ENCODE measurements at regions not wholly inside any gene's neighbourhood (a gene's known extent, or its start where the extent isn't known, plus 50 kb on each side); places are given as distances from the start of the nearest gene placed in this dataset.

- no peak overlapping the region for H3K4me3 ChIP-seq
- no peaks in the 10 kb centered on the region for H3K9me3 ChIP-seq
- H3K27ac ChIP-seq (replicated peaks in 1 of 4): no peak overlapping the region
- H3K4me1 ChIP-seq: peaks cover 6 to 13% (median 10%) of the 10 kb centered on the region in 4 donors
- no peaks in the 10 kb centered on the region for H3K36me3 ChIP-seq
- TF ChIP-seq POLR2AphosphoS5 (IDR thresholded peaks at IDR 0.05) (no peak), EP300 (IDR thresholded peaks at IDR 0.05) (no peak)
- DNase-seq (ENCODE audit: extremely low spot score): no peak
- peaks cover 0 to 4% (median 0%) of the 10 kb centered on the region in 4 donors for H3K27me3 ChIP-seq
- intact Hi-C loops (cut with DNase I): loop anchor here (5.0 kb wide), 1 partner anchor 37 kb away; no protein-coding TSS in a partner anchor
- WGBS: 53% methylated on average over 2 of the region's 2 CpGs
Measured at GRCh38 chr1:101310506-101310905, 73.7 kb downstream of the S1PR1 start.

- Histone ChIP-seq H3K9me3 (no peaks in the 10 kb centered on the region), H3K4me1 (peaks cover 6 to 13% (median 10%) of the 10 kb centered on the region in 4 donors), H3K36me3 (no peaks in the 10 kb centered on the region), H3K4me3 (no peak overlapping the region), H3K27me3 (peaks cover 0 to 4% (median 0%) of the 10 kb centered on the region in 4 donors), H3K27ac (replicated peaks in 1 of 4) (no peak overlapping the region)
- 88% methylated on average over 4 of the region's 4 CpGs for WGBS
- no peak for TF ChIP-seq POLR2A (IDR thresholded peaks at IDR 0.05; ENCODE audit: low read depth)
- TF ChIP-seq, protein P1, sequence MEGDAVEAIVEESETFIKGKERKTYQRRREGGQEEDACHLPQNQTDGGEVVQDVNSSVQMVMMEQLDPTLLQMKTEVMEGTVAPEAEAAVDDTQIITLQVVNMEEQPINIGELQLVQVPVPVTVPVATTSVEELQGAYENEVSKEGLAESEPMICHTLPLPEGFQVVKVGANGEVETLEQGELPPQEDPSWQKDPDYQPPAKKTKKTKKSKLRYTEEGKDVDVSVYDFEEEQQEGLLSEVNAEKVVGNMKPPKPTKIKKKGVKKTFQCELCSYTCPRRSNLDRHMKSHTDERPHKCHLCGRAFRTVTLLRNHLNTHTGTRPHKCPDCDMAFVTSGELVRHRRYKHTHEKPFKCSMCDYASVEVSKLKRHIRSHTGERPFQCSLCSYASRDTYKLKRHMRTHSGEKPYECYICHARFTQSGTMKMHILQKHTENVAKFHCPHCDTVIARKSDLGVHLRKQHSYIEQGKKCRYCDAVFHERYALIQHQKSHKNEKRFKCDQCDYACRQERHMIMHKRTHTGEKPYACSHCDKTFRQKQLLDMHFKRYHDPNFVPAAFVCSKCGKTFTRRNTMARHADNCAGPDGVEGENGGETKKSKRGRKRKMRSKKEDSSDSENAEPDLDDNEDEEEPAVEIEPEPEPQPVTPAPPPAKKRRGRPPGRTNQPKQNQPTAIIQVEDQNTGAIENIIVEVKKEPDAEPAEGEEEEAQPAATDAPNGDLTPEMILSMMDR (IDR thresholded peaks at IDR 0.05): no peak
- intact Hi-C loops (cut with DNase I): loop anchor here (5.0 kb wide), 1 partner anchor 36 kb away; no protein-coding TSS in a partner anchor
- no peak for DNase-seq (ENCODE audit: extremely low spot score)
Measured at GRCh38 chr1:101311146-101311920, 74.5 kb downstream of the S1PR1 start.

- TF ChIP-seq EP300 (IDR thresholded peaks at IDR 0.05) (no peak), POLR2A (IDR thresholded peaks at IDR 0.05; ENCODE audit: low read depth) (no peak), POLR2AphosphoS5 (IDR thresholded peaks at IDR 0.05) (no peak)
- TF ChIP-seq, protein P1 (IDR thresholded peaks at IDR 0.05): no peak
- 92% methylated on average over 4 of the region's 4 CpGs for WGBS
- H3K27me3 ChIP-seq: peaks cover 0 to 4% (median 0%) of the 10 kb centered on the region in 4 donors
- no peaks in the 10 kb centered on the region for H3K36me3 ChIP-seq
- peaks cover 6 to 13% (median 10%) of the 10 kb centered on the region in 4 donors for H3K4me1 ChIP-seq
- no peak for DNase-seq (ENCODE audit: extremely low spot score)
- no peak overlapping the region for H3K27ac ChIP-seq (replicated peaks in 1 of 4)
- no peaks in the 10 kb centered on the region for H3K9me3 ChIP-seq
- intact Hi-C loops (cut with DNase I): loop anchor here (5.0 kb wide), 1 partner anchor 35 kb away; no protein-coding TSS in a partner anchor
- H3K4me3 ChIP-seq: no peak overlapping the region
Measured at GRCh38 chr1:101312147-101312546, 75.3 kb downstream of the S1PR1 start.

DNA sequence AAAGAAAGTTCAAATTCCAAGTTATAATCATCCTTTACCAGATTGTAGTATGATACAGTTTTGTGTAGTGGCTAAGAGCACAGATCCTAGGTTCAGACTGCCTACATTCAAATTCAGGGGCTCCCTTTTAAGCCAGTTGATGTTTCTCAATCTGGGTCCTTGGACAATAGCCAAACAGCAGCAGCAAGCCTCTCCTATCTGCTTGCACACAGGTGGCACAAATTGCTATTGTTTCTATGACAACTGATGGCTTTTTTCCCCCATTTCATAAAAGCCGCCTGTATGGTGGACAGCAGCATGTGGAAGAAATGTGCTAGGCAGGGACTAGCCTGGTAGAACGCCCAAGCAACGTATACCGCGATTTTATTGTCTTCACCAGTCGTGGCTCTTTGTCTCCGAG, 76.5 kb downstream of the S1PR1 start:
- Histone ChIP-seq H3K4me1 (peaks cover 6 to 13% (median 10%) of the 10 kb centered on the region in 4 donors), H3K27ac (replicated peaks in 1 of 4) (no peak overlapping the region), H3K9me3 (no peaks in the 10 kb centered on the region), H3K27me3 (peaks cover 0 to 4% (median 0%) of the 10 kb centered on the region in 4 donors), H3K4me3 (no peak overlapping the region), H3K36me3 (no peaks in the 10 kb centered on the region)
- intact Hi-C loops (cut with DNase I): loop anchor here (5.0 kb wide), 1 partner anchor 34 kb away; no protein-coding TSS in a partner anchor
- no peak for DNase-seq (ENCODE audit: extremely low spot score)
- WGBS: 92% methylated on average over 7 of the region's 7 CpGs
- no peak for TF ChIP-seq EP300 (IDR thresholded peaks at IDR 0.05)
- TF ChIP-seq POLR2AphosphoS5 (IDR thresholded peaks at IDR 0.05): no peak
- TF ChIP-seq POLR2A (IDR thresholded peaks at IDR 0.05; ENCODE audit: low read depth): no peak
- TF ChIP-seq, protein P1 (IDR thresholded peaks at IDR 0.05): no peak

GRCh38 chr1:101314244-101314643, 77.4 kb downstream of the S1PR1 start:
- intact Hi-C loops (cut with DNase I): loop anchor here (5.0 kb wide), 1 partner anchor 33 kb away; no protein-coding TSS in a partner anchor
- TF ChIP-seq EP300 (IDR thresholded peaks at IDR 0.05) (no peak), POLR2A (IDR thresholded peaks at IDR 0.05; ENCODE audit: low read depth) (no peak), POLR2AphosphoS5 (IDR thresholded peaks at IDR 0.05) (no peak)
- TF ChIP-seq, protein P1 (IDR thresholded peaks at IDR 0.05): no peak
- WGBS: 100% methylated on average over 2 of the region's 2 CpGs

More at GRCh38 chr1:101314244-101314643, 77.4 kb downstream of the S1PR1 start:
- peaks cover 6 to 9% (median 8%) of the 10 kb centered on the region in 4 donors for H3K4me1 ChIP-seq
- H3K9me3 ChIP-seq: no peaks in the 10 kb centered on the region
- no peak overlapping the region for H3K27ac ChIP-seq (replicated peaks in 1 of 4)
- H3K36me3 ChIP-seq: no peaks in the 10 kb centered on the region
- no peak overlapping the region for H3K4me3 ChIP-seq
- peaks cover 0 to 4% (median 0%) of the 10 kb centered on the region in 4 donors for H3K27me3 ChIP-seq
- no peak for DNase-seq (ENCODE audit: extremely low spot score)
